NCI-H526 (cell line): ENCODE measurements at regions not wholly inside any gene's neighbourhood (a gene's known extent, or its start where the extent isn't known, plus 50 kb on each side); places are given as distances from the start of the nearest gene placed in this dataset.
A peak's percentile ranks its signal among the peaks of the same experiment; 100 is the strongest.
"Not testable (repeated sequence)": the region's sequence is repeated elsewhere in the genome, so short reads cannot be mapped to it uniquely, and the experiment has no call there.

Experiments used
- DNase-seq, 2 experiments: peaks; one replicate each; lab custom pipeline; 2025; lab: John Stamatoyannopoulos, UW

DNA sequence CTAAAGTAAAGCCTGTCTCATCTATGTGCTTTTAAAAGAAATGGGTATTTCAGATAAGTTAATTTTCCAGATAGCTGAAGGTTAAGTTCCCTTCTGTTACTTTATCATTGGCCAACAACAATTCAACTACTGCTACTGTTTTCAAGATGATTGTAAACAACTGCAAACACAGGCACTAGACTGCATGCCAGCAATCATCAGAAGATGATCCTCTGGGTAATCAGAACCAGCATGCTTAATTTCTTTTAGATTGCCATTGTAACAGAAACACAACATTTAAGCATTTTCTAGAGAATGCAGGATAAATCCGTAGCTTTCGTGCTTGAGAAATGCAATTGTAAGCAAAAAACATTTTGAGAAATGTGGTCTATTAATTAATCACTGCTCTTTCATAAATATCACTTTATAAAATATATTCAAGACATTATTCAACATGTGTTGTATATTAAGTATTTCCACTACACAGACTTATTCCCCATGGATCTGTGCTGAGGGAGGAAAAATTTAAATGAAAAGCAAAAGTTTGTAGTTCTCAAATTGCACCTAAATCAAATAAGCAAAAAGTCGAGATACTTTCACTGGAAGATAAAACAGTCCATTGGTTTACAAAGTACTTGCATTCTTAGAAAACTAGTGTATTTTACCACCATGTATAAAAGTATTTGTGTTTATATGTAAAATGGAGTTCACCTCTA is 133.7 kb downstream of the ATL2 start:
- DNase-seq, result no peak

GRCh38 chr2:38239452-38239851 is 137.6 kb downstream of the ATL2 start:
- no peak for DNase-seq

GRCh38 chr2:38238705-38239104 is 138.4 kb downstream of the ATL2 start:
- not testable (repeated sequence) for DNase-seq

DNA sequence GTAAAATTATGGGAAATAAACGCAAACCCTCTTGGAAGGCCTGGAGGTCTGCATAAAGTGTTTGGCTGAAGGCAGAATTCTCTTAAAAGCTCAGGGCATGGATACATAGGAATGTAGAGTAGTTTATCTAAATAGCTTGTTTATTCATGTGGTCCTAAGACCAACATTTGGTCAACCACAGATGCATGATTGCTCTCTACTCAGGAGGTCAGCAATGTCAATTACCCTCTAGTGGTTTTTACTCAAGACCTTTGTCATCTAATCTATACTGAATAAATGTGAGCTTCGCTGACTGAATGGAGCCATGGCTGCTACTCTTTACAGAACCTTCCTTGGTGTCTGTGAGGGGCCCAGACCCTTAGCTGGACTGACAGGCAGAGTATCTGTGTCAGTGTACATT is 139.8 kb downstream of the ATL2 start:
- DNase-seq, result no peak

DNA sequence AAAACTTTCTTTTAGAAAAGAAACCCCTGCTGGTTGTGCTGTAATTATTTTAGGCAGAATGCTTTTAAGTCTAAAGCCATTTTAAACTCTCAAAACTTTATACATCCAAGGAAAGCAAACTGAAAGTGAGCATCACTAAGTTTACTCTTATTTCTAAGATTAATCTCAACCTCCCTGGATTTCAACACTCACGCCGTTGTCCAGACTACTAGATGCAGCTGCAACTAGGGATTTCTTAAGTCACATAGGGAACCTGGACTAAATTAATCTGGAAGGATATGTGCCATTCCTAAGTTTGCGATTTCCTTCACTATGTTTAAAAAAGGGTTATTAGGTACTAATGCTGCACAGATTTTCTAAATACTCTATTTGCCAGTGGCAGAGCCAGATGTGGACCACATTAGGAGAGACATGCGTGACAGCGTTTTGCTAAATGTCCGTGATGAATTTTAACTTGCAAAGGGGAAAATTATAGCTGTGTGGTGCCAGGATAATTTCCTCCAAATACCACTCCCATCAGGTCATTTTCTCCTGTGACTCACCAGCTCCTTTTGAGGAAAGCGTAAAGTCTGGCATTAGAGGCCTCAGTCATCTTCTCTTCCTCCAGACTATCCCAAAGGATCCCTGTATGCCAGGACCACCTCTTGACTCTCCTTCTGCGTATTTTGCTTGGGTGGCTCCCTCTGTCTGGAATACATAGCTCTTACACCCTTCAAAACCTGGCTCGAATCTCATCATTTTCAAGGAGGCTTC is 143.7 kb downstream of the ATL2 start:
- no peak for DNase-seq

GRCh38 chr2:38232454-38232853 is 144.6 kb downstream of the ATL2 start:
- no peak for DNase-seq

GRCh38 chr2:38230756-38231155 is 146.3 kb downstream of the ATL2 start:
- no peak for DNase-seq

DNA sequence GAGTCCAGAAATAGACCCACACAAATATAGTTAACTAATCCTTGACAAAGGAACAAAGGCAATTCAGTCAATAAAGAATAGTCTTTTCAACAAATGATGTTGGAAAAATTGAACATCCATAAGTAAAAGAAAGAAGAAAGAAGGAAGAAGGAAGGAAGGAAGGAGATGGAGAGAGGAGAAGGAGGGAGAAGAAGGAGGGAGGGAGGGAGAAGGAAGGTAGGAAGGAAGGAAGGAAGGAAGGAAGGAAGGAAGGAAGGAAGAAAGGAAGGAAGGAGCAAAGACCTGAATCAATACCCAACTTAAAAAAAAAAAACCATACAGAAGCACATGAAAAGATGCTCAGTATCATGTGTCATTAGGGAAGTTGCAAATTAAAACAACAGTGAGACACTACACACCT is 148.3 kb downstream of the ATL2 start:
- no peak for DNase-seq

GRCh38 chr2:38224821-38225437 is 149.0 kb upstream of the CYP1B1 start:
- no peak for DNase-seq

DNA sequence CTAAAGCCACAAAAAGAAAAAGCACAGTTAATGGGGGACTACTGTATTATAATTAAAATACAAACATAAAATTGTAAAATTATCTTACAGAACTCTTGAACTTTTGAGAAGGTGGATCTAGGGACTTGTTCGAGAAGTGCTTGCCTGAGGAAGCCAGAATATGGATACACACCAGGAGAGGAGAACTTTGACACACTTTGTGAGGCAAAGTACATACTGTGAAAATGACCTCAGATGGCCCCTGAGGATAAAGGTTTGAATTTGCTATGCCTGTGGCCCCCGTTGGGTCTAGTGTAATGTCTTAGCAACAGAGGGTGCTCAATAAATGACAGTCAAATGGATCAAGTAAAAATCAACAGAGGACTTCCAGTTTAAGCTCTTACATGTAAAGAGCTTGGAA is 148.2 kb upstream of the CYP1B1 start:
- no peak for DNase-seq

GRCh38 chr2:38223256-38223655 is 147.3 kb upstream of the CYP1B1 start:
- no peak for DNase-seq

DNA sequence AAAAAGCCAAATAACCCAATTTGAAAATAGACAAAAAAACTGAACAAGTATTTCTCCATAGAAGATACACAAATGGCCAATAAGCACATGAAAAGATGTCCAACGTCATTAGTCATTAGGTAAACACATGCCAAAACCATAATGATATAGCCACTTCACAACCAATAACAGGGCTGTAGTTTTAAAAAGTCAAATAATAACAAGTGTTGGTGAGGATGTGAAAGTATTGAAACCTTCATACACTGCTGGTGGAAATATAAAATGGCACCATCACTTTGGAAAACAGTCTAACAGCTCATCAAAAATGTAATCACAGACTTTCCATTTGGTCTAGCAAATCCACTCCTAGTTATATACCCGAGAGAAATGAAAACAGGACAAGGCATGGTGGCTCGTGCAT is 144.2 kb upstream of the CYP1B1 start:
- no peak for DNase-seq

DNA sequence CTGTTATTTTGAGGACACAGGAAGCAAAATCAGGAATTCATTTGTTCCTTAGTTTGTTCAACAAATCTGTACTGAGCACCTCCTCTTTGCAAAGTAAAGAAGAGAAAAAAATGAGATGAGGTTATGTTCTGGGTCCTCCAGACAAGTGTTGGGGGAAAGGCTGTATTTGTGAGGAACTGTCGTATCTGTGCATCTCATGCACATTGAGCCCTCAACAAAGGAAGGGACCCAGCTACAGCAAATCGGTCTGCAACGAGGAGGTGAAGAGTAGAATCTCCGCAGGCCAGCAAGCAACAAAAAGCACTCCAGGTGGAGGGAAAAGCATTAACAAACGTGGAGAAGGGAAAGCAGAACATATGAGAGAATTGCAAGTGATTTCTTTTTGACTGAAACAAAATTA is 143.0 kb upstream of the CYP1B1 start:
- DNase-seq, result no peak

- no peak for DNase-seq
These were observed 142.6 kb upstream of the CYP1B1 start for GRCh38 chr2:38218591-38218991.

DNA sequence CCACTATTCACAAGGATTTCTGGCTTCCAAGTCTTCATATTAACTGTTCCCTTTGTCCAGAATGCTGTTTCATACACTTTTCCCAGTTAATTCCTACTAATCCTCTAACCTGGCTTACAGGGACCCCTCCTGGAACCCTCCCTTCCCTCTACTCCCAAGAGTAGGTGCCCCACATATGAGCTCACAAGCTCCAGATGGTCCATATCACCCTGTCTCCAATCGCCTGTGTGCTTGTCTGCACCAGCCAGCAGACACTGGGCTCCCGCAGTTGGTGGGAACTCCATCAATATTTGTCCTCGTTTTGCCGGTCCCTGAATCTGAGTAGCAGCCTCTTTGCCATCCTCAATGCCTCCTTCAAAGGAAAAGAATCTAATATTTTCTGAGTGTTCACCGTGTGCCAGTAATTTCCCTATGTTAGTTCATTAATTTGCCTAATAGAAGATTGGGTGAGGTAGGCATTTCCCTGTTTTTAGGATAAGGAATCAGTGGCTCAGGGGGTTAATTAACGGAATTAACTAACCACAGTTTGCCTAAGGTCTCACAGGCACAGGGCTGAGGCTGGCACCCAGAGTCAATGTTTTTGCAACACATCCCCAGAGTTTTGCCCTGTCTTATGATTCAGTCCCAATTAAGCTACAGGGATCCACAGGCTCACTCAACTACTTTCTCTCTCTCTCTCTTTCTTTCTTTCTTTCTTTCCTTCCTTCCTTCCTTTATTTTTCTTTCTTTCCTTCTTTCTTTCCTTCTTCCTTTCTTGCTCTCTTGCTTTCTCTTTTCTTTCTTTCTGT is 141.6 kb upstream of the CYP1B1 start:
- DNase-seq, result no peak

DNA sequence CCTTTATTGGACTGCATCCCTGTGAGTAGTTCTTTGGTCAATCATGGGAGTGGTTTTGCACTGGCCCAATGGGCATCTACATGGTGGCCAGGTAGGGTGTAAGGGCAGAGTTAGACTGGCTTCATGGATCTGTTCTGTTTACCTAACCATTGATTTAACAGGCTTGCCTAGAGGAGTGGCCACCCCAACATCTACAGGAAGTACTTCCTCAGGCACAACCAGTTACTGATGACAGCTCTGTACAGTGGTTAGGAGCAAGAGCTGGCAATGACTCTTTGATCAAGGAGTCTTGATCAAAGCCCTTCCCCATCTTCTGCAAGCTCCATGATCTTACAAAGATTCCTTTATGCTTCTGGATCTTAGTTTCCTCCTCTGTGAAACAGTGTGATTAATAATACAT is 140.9 kb upstream of the CYP1B1 start:
- no peak for DNase-seq

- DNase-seq, result no peak
These were observed 140.0 kb upstream of the CYP1B1 start for GRCh38 chr2:38215993-38216392.

- no peak for DNase-seq
These were observed 139.6 kb upstream of the CYP1B1 start for GRCh38 chr2:38215522-38215921.

DNA sequence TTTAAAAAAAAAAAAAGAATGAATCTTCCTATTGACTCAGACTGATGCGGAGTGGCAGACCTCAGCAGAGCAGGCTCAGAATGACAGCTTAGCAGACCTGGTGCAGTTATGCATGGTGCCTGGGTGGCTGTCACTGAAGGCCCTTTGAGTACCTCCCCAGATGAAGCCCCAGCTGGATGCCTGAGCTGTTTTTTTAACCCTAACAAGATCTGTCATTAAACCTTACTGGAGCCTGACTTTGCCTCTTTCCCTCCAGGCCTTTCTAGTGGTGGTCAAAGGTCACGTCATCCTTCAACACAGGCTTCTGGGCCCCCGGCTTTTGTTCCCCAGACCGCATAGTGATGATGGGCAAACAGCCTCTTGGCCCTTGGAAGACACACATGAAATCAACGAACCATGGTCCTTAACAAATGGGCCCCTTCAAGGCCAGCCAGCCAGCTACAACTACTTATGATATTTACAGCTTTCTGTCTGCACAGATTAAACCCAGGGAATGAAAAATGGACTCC is 138.3 kb upstream of the CYP1B1 start:
- DNase-seq, result peak in 1 of 2 experiments; percentile 2

DNA sequence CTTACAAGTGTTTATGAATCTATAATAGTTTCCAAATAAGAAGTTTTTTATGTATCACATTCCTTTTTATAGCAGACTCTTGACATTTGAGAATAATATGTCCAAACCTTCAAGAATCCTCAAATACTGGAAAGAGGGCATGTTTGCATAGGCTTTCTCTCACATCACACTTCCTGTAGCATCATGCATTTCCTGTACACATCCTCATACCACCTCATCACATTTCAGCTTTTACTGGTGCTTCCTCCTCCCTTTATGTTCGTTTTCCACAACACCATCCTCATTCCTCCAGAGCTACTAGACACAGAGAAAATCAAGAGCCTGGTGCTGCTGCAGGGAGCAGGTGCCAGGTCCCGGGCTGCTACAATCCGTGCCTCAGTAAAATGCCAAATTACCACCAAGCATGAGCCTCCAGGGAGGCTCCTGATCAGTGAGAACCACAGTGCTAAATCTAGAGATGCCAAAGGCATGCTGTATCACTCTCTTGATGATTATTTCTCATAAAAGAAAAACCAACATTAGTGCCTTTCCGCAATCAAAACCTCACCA is 137.7 kb upstream of the CYP1B1 start:
- DNase-seq, result no peak

DNA sequence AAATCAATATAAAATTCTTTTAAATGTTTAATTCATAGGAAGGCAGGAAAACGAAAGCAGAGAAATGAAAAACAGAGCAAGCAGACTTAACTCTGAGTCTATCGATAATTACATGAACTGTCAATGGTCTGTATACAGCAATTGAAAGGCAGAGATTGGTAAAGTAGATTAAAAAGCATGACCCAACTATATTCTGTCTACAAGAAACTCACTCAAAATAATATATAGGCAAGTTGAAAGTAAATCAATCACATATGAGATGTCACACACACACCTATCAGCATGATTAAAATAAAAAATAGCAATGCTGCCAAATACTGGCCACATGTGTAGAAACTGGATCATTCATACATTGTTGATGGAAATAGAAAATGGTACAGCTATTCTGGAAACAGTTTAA is 136.4 kb upstream of the CYP1B1 start:
- DNase-seq, result no peak

GRCh38 chr2:38207168-38207567 is 131.2 kb upstream of the CYP1B1 start:
- no peak for DNase-seq
